HepG2 (cell line): ENCODE measurements at regions not wholly inside any gene's neighbourhood (a gene's known extent, or its start where the extent isn't known, plus 50 kb on each side); places are given as distances from the start of the nearest gene placed in this dataset.

Source experiments
- CBFB ChIP-seq: sonication (generic); formaldehyde crosslinking; IDR thresholded peaks from 2 replicates; pipeline ENCODE4 v1.4.0; 2020; ENCODE audit warnings: missing genetic modification reagents
- CTCF ChIP-seq: sonication (generic); formaldehyde crosslinking; IDR thresholded peaks from 2 replicates; pipeline ENCODE4 v1.5.0; 2020; ENCODE audit warnings: mild to moderate bottlenecking, missing genetic modification reagents, moderate library complexity
- KLF9 ChIP-seq: IDR thresholded peaks from 2 replicates; pipeline ENCODE4 v1.6.1; 2016; ENCODE audit warnings: low read depth
- LCORL ChIP-seq, 2 experiments: fragments of 450-650 bp in 1 of 2; sonication (generic) in 1 of 2; formaldehyde crosslinking in 1 of 2; IDR thresholded peaks; 2 replicates each; pipeline versions ENCODE4 v1.5.0 to v1.6.1; 2017 to 2020; ENCODE audit warnings: antibody characterized with exemption in 1 of 2, missing genetic modification reagents in 1 of 2
- NR1H2 ChIP-seq: sonication (generic); formaldehyde crosslinking; IDR thresholded peaks from 2 replicates; pipeline ENCODE4 v1.8.1; 2022; ENCODE audit warnings: low read depth, missing genetic modification reagents, borderline replicate concordance
- POLR2A ChIP-seq, 2 experiments: IDR thresholded peaks; 2 replicates each; pipeline ENCODE4 v1.6.1; 2011; ENCODE audit warnings: low read depth in 2 of 2, low read length in 2 of 2, mild to moderate bottlenecking in 1 of 2, moderate library complexity in 1 of 2; ENCODE audit not compliant: insufficient read depth in 1 of 2
- XRCC5 ChIP-seq: fragments of 200-400 bp; formaldehyde crosslinking; optimal IDR thresholded peaks from 2 replicates; pipeline ENCODE3; 2017; ENCODE audit warnings: mild to moderate bottlenecking, low read length
- ZFP82 ChIP-seq: sonication (generic); formaldehyde crosslinking; IDR thresholded peaks from 2 replicates; pipeline ENCODE4 v1.5.1; 2020; ENCODE audit warnings: mild to moderate bottlenecking, missing genetic modification reagents, borderline replicate concordance
- ZHX1 ChIP-seq: sonication (generic); formaldehyde crosslinking; IDR thresholded peaks from 2 replicates; pipeline ENCODE4 v1.8.1; 2022; ENCODE audit warnings: low read depth, mild to moderate bottlenecking, missing genetic modification reagents
- ZNF274 ChIP-seq: sonication (generic); formaldehyde crosslinking; IDR thresholded peaks from 2 replicates; pipeline ENCODE4 v1.5.1; 2020; ENCODE audit warnings: mild to moderate bottlenecking, missing genetic modification reagents
- ZNF788 ChIP-seq: sonication (generic); formaldehyde crosslinking; IDR thresholded peaks from 2 replicates; pipeline ENCODE4 v1.5.0; 2020; ENCODE audit warnings: mild to moderate bottlenecking, missing genetic modification reagents, borderline replicate concordance
- TF ChIP-seq, protein P1 (sequence below): IDR thresholded peaks from 2 replicates; pipeline ENCODE4 v1.6.1; 2016; ENCODE audit warnings: mild to moderate bottlenecking

DNA sequence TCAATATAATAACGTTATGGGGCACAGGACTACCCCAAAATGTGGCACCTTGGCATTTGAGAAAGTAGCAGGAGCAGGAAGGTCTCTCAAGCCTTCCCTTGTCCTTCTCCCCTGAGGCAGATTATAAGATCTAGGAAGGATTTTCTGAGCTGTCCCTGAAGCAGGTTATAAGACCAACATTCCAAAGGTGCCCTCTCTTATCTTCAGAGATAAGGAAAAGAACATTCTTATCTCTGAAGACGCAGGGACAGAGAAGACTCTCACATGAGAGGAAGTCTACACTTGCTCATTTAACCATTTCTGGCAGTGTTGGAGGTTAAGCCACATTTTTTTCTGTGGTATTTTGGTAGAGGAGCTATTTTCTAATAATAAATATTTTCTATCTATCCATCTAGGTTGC, 437.9 kb upstream of the MAOA start:
- TF ChIP-seq, protein P1, sequence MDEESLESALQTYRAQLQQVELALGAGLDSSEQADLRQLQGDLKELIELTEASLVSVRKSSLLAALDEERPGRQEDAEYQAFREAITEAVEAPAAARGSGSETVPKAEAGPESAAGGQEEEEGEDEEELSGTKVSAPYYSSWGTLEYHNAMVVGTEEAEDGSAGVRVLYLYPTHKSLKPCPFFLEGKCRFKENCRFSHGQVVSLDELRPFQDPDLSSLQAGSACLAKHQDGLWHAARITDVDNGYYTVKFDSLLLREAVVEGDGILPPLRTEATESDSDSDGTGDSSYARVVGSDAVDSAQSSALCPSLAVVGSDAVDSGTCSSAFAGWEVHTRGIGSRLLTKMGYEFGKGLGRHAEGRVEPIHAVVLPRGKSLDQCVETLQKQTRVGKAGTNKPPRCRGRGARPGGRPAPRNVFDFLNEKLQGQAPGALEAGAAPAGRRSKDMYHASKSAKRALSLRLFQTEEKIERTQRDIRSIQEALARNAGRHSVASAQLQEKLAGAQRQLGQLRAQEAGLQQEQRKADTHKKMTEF (CRISPR knock-in tag): no peak
- TF ChIP-seq ZFP82 (CRISPR knock-in tag) (no peak), ZNF788 (CRISPR knock-in tag) (no peak), NR1H2 (no peak), CBFB (no peak), CTCF (CRISPR knock-in tag) (no peak), ZHX1 (CRISPR knock-in tag) (no peak), XRCC5 (no peak), POLR2A (IDR thresholded peaks at IDR 0.05; ENCODE audit: insufficient read depth in 1 of 2, low read depth in 2 of 2, low read length in 2 of 2) (no peak), KLF9 (CRISPR knock-in tag) (no peak), LCORL (IDR thresholded peaks at IDR 0.05) (no peak), LCORL (CRISPR knock-in tag; IDR thresholded peaks at IDR 0.05) (no peak), ZNF274 (CRISPR knock-in tag) (no peak)
